EL (cell line): ENCODE measurements at regions not wholly inside any gene's neighbourhood (a gene's known extent, or its start where the extent isn't known, plus 50 kb on each side); places are given as distances from the start of the nearest gene placed in this dataset.
A peak's percentile ranks its signal among the peaks of the same experiment; 100 is the strongest.
"Not testable (repeated sequence)": the region's sequence is repeated elsewhere in the genome, so short reads cannot be mapped to it uniquely, and the experiment has no call there.

Source experiments
- DNase-seq: peaks from one replicate; pipeline ENCODE4 v3.0.0-alpha.2; 2016

- DNase-seq = no peak
Observed at GRCh38 chr3:177804646-177805045, 607.4 kb upstream of the TBL1XR1 start.

- DNase-seq = peak; percentile 36
Observed at GRCh38 chr3:177807150-177807875, 610.0 kb upstream of the TBL1XR1 start.

- not testable (repeated sequence) for DNase-seq
Observed at GRCh38 chr3:177808928-177809478, 611.7 kb upstream of the TBL1XR1 start.

GRCh38 chr3:177810162-177810623 lies 612.9 kb upstream of the TBL1XR1 start:
- peak; percentile 92 for DNase-seq

GRCh38 chr3:177811112-177811511 lies 613.8 kb upstream of the TBL1XR1 start:
- DNase-seq = no peak

- no peak for DNase-seq
Observed at GRCh38 chr3:177811835-177812234, 614.6 kb upstream of the TBL1XR1 start.

GRCh38 chr3:177812492-177812891 lies 615.2 kb upstream of the TBL1XR1 start:
- DNase-seq = no peak

- peak; percentile 43 for DNase-seq
Observed at GRCh38 chr3:177813322-177813721, 616.0 kb upstream of the TBL1XR1 start.

- peak; percentile 79 for DNase-seq
Observed at GRCh38 chr3:177816667-177817208, 619.5 kb upstream of the TBL1XR1 start.

- DNase-seq = no peak
Observed at GRCh38 chr3:177817751-177818150, 620.5 kb upstream of the TBL1XR1 start.

GRCh38 chr3:177818712-177819240 lies 621.5 kb upstream of the TBL1XR1 start:
- no peak for DNase-seq

- no peak for DNase-seq
Observed at GRCh38 chr3:177820683-177821316, 623.5 kb upstream of the TBL1XR1 start.

- DNase-seq = no peak
Observed at GRCh38 chr3:177822681-177823096, 625.4 kb upstream of the TBL1XR1 start.

- no peak for DNase-seq
Observed at GRCh38 chr3:177823701-177824189, 626.5 kb upstream of the TBL1XR1 start.

- peak; percentile 66 for DNase-seq
Observed at GRCh38 chr3:177824190-177824786, 627.0 kb upstream of the TBL1XR1 start.

GRCh38 chr3:177824841-177825240 lies 627.6 kb upstream of the TBL1XR1 start:
- no peak for DNase-seq

- no peak for DNase-seq
Observed at GRCh38 chr3:177826253-177826652, 629.0 kb upstream of the TBL1XR1 start.

GRCh38 chr3:177827511-177828207 lies 630.4 kb upstream of the TBL1XR1 start:
- peak; percentile 91 for DNase-seq

GRCh38 chr3:177828208-177828565 lies 630.9 kb upstream of the TBL1XR1 start:
- DNase-seq = no peak

GRCh38 chr3:177830411-177830849 lies 633.1 kb upstream of the TBL1XR1 start:
- peak; percentile 80 for DNase-seq

GRCh38 chr3:177831361-177831760 lies 634.1 kb upstream of the TBL1XR1 start:
- DNase-seq = peak; percentile 44

- DNase-seq = no peak
Observed at GRCh38 chr3:177832880-177833279, 635.6 kb upstream of the TBL1XR1 start.
